Hematopoietic multipotent progenitor cell treated with erythropoietin and hydrocortisone succinate and interleukin-3 and kit ligand, for 6 days (in vitro differentiated cells): ENCODE measurements at regions not wholly inside any gene's neighbourhood (a gene's known extent, or its start where the extent isn't known, plus 50 kb on each side); places are given as distances from the start of the nearest gene placed in this dataset.
"Not testable (repeated sequence)": the region's sequence is repeated elsewhere in the genome, so short reads cannot be mapped to it uniquely, and the experiment has no call there.

Experiments used
- DNase-seq: peaks from one replicate; pipeline ENCODE4 v3.0.0-alpha.2; 2015

- no peak for DNase-seq
Measured at GRCh38 chr13:85186356-85187045, 612.7 kb downstream of the SLITRK6 start.

- no peak for DNase-seq
Measured at GRCh38 chr13:85174291-85174690, 624.9 kb downstream of the SLITRK6 start.

- DNase-seq, result no peak
Measured at GRCh38 chr13:85170372-85170771, 628.8 kb downstream of the SLITRK6 start.

GRCh38 chr13:85166891-85167290, 632.3 kb downstream of the SLITRK6 start:
- DNase-seq, result no peak

- no peak for DNase-seq
Measured at GRCh38 chr13:85163063-85163462, 636.2 kb downstream of the SLITRK6 start.

GRCh38 chr13:85148009-85148408, 651.2 kb downstream of the SLITRK6 start:
- DNase-seq, result no peak

- DNase-seq, result no peak
Measured at GRCh38 chr13:85142351-85142927, 656.8 kb downstream of the SLITRK6 start.

- no peak for DNase-seq
Measured at GRCh38 chr13:85141401-85141800, 657.8 kb downstream of the SLITRK6 start.

- DNase-seq, result no peak
Measured at GRCh38 chr13:85140192-85140591, 659.0 kb downstream of the SLITRK6 start.

- no peak for DNase-seq
Measured at GRCh38 chr13:85137516-85137915, 661.7 kb downstream of the SLITRK6 start.

GRCh38 chr13:85132986-85133385, 666.2 kb downstream of the SLITRK6 start:
- no peak for DNase-seq

GRCh38 chr13:85123501-85123900, 675.7 kb downstream of the SLITRK6 start:
- not testable (repeated sequence) for DNase-seq

GRCh38 chr13:85108356-85108755, 690.9 kb downstream of the SLITRK6 start:
- no peak for DNase-seq

GRCh38 chr13:85099245-85099644, 700.0 kb downstream of the SLITRK6 start:
- DNase-seq, result no peak

- peak; percentile 38 for DNase-seq
Measured at GRCh38 chr13:85095418-85096272, 703.6 kb downstream of the SLITRK6 start.

GRCh38 chr13:85093808-85094207, 705.4 kb downstream of the SLITRK6 start:
- DNase-seq, result no peak

GRCh38 chr13:85091631-85092234, 707.5 kb downstream of the SLITRK6 start:
- peak; percentile 11 for DNase-seq

- no peak for DNase-seq
Measured at GRCh38 chr13:85089186-85089585, 710.0 kb downstream of the SLITRK6 start.

GRCh38 chr13:85080691-85081090, 718.5 kb downstream of the SLITRK6 start:
- DNase-seq, result peak; percentile 48

- no peak for DNase-seq
Measured at GRCh38 chr13:85076343-85076742, 722.9 kb downstream of the SLITRK6 start.

GRCh38 chr13:85074543-85075313, 724.5 kb downstream of the SLITRK6 start:
- no peak for DNase-seq

- DNase-seq, result no peak
Measured at GRCh38 chr13:85068231-85068630, 731.0 kb downstream of the SLITRK6 start.

- no peak for DNase-seq
Measured at GRCh38 chr13:85040215-85040614, 759.0 kb downstream of the SLITRK6 start.
